Fibroblast of upper back skin (primary cell): ENCODE measurements at regions not wholly inside any gene's neighbourhood (a gene's known extent, or its start where the extent isn't known, plus 50 kb on each side); places are given as distances from the start of the nearest gene placed in this dataset.

ENCODE experiments used
- DNase-seq: peaks from one replicate; pipeline ENCODE4 v3.0.0-alpha.2; 2013

DNA sequence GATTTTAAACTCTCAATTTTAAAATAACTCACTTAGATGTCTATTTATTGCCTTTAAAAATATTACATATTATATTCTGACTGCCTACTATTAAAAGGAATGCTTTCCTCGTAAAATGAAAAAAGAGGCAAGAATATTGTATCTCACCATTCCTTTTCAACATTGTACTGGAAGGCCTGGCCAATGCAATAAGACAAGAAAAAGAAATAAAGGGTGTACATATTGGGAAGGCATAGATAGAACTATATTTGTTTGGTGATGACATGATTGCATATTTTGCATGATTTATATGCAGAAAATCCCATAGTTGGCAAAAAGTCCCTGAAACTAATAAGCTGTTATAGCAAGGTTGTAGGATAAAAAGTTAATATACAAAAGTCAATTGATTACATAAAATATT lies 474.6 kb upstream of the ATP2B1 start:
- no peak for DNase-seq

DNA sequence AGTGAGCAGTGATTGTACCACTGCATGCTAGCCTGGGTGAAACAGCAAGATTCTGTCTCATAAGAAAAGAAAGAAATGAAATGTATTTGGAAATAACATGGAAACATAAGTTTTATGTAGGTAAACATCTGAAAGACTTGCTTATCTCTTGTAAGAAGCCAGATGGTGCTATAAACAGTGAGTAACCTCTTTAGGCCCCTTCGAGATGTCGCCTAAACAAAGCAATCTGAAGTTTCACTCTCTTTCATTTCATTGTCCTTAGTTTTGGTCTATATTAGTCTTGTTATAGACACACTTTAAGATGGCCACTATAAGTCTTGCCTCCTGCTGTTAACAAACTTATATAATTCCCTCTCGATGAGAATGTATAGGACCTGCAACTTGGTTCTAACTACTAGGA lies 472.6 kb upstream of the ATP2B1 start:
- DNase-seq = no peak

DNA sequence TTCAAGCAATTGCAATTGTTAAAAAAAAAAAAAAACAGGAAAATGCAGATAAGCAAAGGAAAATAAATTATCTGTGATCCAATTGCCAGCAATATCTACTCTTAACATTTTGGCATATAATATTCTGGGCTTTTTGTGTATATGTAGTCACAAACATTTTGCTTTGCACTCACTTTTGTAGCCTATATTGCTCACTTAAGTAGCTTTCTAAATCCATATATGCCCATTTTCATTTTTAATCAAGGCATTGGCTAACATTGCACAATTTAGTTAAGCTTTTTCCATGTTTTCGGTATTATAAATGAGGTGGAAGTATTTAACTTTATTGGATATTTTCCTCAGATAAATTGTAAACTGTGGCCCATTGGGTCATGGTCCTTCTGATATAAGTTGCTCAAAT lies 466.3 kb upstream of the ATP2B1 start:
- DNase-seq = no peak

DNA sequence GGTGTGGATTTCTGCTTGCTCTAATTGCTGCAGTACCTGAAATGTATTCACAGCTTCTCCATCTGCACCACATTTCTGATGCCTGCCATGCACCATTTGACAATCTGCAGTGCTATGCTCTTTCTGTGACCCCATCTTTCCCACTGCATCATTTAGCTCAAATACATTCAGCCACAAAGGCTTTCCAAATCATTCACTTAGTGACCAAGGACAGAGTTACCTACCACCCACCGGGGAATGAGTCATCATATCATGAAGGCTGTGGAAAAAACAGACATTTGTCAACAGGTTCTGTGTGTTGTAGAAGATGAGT lies 465.5 kb upstream of the ATP2B1 start:
- peak; percentile 12 for DNase-seq

DNA sequence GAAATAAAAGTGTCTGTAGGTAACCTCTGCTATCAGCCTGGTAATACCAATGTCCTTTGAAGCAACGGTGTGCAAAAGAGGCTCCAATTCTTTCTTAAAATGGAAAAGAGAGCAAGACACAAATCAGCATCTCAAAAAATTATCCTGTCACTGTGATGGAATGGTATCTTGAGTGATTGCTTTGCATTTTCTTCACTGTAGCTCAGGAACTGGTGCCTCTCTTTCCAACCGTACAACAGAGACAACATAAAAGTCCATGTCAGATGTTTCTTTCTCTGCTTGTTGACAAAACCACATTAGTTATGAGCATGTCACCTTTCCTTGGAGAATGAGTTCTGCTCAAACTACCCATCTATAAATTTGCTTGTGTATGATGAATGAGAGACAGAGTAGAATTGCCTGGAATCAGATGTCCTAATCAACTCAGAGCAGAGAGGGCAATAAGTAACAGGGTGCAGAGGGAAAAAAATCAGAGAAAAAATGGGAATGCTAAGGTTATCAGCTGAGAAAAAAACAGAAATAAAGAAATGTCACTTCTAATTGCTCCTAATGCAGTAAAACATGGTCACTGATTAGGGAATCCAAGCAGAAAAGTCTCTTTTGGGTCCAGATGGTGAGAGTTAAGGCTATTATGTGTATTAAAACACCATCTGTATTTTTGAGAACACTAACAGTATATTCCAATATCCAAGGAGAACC lies 465.0 kb upstream of the ATP2B1 start:
- no peak for DNase-seq

DNA sequence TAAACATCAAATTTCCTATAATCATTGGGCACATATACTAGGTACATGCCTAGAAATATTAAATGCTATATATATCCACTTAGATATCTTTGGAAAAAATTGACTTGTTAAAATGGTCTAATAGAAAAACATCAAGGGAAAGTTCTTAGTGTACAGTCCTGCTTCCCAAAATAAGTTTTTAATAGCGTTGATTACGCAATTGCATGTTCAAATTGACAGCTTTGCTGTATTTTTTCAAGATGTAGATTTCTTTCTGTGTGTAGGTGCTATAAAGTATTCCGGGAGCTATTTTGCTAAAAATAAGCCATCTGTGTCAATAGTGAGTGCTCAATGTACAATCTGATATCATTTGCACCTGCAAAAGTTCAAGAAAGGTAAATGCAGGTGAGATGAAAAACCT lies 463.9 kb upstream of the ATP2B1 start:
- no peak for DNase-seq

DNA sequence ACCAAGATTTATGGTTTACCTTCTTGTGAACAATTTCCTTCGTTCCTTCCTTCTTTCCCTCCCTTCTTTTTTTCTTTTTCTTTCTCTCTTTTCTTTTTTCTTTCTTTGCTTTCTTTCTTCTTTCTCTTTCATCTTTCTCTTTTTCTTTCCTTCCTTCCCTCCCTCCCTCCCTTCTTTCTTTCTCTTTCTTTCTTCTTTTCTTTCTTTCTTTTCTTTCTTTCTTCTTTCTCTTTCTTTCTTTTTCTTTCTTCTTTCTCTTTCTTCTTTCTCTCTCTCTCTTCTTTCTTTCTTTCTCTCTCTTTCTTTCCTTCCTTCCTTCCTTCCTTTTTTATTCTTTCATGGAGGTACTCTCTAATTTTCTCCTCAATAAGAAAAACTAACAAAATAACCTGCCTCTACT lies 462.1 kb upstream of the ATP2B1 start:
- no peak for DNase-seq

DNA sequence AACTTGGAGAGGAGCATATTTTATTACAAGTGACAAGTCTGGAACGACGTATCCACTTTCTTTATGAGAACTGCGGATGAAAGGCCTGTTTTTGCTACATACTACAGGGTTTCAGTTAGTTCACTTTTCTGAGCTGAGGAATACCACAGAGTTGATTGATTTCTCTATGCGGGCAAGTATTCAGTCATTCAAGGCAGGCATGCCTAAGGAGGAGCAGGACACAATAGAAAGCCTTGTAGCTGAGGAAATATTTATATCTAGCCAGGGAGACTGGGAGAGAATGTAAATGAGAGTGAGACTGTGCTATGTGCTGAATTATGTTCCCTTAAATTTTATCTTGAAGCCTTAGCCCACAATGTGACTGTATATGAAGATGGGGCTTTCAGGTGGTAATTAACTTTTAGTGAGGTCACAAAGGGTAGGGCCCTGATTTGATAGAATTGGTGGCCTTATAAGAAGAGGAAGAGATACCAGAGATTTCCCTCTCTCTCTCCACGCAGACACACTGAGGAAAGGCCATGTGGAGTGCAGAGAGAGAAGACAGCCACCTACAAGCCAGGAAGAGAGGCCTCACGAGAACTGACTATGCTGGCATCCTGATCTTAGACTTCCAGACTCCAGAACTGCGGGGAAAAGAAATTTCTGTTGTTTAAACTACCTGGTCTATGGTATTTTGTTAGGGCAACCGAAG lies 459.0 kb upstream of the ATP2B1 start:
- DNase-seq = no peak

DNA sequence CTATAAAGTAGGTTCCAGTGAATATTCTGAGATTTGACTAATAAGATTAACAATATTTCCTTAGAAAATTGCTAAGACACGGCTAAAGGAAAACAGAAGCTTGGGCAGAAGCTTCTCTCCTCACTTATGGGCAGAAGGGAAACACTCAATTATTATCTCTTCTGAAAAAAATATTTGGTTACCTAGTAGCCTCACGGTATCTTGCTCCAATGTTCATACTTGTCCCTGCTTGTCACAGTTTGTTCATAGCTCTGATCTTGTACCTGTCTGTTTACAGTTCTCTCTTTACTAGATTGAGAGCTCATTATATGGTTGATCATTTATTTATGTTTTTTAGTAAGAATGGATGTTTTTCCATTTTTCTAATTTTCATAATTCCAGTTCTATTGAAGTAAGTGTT lies 458.0 kb upstream of the ATP2B1 start:
- DNase-seq = no peak

DNA sequence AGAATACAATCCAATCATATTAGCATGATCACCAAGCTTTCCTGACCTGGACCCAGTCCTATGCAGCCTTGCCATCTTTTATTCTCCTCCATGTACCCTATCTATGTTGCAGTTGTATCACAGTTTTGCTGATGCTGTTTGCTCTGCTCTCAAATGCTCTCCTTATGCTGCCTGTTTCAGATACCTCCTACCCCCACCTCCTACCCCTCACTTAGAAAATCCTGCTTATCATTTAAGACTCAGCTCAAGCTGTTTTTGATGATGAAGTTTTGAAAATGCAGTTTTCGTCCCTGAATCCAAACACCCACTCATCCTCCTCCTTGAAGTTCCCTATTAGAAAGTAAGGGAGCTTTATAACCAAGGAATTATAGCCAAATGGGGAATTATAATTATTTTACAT lies 457.4 kb upstream of the ATP2B1 start:
- DNase-seq = no peak

DNA sequence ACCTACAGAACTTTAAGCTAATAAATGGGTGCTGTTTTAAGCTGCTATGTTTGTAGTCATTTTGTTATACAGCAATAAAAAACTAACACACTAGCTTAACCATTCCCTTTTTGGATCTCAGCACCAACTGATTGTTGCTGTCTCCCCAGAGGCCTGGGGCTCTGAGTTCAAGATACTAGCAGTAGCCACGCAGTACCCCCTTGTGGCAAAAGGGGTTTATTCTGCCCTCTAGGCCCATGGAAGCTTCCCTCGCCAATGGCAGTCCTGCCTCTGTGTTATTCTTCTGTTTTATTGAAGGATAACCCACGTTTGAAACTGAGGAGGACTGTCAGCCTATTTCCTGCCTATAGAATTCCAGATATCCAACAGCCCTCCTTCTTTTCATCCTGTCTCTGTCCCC lies 455.3 kb upstream of the ATP2B1 start:
- DNase-seq = no peak

DNA sequence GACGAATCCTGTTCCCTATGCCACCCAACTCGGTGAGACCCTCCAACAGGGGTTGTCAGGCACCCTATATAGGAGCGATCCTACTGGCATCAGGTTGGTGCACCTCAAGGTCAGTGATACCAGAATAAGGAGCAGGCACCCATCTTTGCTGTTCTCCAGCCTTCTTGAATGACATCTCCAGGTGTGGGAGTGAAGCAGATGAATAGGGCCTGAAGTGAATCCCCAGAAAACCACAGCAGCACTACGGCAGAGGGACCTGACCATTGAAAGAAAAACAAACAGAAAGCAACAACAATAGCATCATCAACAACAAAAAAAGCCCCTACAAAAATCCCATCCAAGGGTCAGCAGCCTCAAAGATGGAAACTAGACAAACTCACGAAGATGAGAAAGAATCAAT lies 445.2 kb upstream of the ATP2B1 start:
- no peak for DNase-seq

DNA sequence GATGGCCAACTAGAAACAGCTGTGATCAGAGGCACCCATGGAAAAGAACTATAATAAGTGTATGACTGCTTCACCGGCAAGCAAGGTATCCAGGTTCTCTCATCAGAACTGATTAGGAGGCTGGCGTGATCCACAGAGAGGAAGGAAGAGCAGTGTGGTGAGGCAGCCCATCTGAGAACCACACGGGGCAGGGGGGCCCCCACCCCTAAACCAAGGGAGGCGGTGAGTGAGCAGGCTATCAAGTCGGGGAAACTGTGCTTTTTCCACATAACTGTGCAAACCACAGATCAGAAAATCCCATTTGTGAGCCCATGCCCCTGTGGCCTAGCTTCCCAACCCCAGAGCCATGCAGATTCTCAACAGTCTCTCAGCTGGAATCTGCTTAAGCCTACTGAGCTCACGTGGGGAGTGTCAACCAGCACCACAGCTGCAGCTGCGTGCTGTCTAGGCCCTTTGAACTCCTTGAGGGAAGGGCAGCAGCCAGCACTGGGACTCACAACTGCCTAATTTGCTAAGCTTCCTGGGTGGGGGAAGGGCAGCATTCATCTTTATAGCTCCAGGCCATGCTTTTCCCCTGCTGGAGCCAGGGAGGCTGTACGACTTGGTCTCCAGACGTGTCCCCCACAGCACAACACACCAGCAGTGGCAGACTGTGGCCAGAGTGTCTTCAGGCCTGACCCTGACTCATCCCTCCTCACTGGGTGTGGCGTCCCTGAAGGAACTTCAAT lies 444.4 kb upstream of the ATP2B1 start:
- DNase-seq = peak; percentile 6

DNA sequence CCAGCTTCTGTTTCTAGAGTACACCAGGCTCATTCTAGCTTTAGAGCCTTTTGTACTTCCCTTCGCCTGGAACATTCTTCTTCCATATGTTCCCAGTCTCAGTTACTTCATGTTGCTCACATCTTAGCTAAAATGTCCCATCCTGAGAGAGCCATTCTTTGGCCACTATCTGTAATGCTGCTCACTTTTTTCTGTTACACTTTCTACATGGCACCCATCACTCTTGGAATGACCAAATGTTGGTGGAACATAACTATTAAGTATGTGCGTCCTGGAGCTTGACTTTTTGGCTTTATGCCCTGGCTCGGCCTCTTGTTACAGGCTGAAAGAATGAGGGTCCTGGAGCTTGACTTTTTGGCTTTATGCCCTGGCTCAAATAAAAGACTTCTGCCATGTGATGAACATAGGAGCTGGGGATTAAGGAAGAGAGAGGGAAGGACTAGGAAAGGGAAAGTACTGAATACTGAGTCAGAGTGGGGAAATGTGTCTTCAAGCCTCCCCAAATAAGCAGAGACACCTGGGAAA lies 442.9 kb upstream of the ATP2B1 start:
- no peak for DNase-seq

DNA sequence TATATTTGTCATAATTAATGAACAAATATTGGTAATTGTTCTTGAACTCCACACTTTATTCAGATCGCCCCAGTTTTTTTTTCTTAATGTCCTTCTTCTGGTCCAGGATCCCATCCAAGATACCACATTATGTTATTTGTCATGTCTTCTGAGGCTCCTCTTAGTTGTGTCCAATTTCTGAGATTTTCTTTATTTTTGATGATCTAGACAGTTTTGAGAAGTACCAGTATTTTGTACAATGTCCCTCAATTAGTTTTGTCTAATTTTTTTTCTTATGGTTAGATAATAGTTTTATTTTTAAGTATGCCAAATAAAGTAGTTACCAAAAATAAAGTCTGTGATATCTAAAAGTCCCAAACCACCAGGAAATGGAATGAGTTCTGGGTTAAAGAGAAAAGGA lies 440.8 kb upstream of the ATP2B1 start:
- no peak for DNase-seq

DNA sequence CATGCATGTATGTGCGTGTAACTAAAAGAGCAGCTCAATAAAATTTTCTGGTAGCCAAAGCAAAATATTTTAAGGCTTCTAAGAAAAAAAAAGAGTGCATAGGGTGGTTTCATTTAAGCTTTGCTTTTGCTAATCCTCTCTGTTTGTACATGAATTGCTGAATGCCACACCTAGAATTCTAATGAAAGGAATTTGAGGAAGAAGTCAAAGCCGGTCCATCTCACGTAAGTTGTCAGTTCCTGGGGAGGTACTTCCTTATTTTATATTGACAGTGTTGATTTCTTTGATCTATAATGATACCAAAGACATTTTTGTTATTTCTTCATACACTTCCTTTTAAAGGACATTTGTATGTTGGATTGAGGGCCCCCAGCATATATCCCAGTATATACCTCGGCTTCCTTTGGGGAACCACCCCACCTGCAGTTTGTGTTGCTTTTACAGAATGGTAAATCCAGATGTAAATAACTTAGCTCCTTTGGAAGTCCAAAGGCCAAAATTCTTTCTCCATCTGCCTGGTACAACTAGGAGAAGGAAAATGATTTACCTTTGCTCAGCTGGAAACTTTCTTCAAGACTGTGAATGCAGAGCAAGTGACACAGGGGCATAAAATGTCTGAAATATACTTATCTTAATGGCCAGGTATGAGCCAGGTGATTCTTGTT lies 420.9 kb upstream of the ATP2B1 start:
- DNase-seq = no peak

DNA sequence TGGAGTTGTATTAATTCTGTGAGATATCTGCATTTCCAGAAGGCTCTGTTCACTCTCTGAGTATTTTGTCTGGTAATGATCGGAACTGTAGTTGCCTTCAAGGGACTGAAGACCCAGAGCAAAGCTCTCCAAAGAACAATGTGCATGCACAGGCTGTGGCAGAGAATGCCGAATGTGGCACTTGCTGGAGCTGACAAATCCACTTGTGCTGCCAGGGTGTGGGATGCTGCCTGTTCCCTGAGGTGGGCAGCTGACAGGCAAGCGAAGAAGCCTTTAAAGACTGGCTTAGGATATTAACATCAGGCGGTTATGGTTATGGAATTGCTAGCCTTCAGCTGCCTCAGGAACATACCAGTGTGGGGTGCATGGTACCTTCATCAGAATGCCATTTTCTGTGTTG lies 419.9 kb upstream of the ATP2B1 start:
- DNase-seq = no peak

DNA sequence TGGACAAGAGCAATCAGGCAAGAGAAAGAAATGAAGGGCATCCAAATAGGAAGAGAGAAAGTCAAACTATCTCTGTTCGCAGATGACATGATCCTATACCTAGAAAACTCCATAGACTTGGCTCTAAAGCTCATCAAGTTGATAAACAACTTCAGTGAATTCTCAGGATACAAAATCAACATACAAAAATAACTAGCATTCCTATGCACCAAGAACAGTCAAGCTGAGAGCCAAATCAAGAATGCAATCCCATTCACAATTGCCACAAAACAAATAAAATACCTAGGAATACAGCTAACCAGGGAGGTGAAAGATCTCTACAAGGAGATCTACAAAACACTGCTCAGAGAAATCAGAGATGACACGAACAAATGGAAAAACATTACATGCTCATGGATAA lies 417.5 kb upstream of the ATP2B1 start:
- no peak for DNase-seq

DNA sequence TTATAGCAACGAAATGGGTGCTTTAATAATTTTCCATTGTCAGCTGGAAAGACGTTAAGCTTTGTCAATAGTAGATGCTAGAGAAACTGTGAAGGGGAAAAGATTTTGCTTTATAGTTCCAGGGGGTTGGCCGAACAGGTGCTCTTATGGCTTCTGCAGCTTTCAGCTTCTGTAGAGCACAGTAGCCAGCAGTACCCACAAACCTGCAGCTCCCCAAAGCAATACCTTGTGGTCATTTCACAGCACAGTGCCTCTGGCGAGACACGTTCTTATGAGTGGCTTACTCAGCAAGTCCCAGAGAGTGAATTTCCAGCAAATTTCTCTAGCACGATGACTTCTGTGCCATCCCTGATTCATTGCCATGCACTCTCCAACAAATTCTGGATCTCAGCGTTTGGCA lies 416.3 kb upstream of the ATP2B1 start:
- no peak for DNase-seq

DNA sequence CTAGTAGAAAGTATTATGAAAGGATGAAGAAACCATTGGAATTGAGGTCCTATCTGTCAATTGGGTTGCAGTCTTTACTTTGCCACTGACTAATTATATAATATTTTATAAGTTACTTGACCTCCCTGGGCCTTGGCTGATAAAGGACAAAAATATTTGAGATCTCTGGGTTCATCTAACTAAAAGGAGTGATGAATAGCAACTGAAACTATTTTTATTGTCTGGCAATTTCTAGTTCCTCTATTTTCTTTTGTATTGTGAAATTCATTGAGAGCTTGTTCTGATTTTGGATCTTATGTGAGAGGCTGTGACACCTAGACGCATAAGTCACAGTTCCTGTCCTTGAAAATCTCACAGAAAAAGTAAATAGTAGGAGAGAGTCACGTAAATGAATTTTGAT lies 415.7 kb upstream of the ATP2B1 start:
- DNase-seq = peak; percentile 48

DNA sequence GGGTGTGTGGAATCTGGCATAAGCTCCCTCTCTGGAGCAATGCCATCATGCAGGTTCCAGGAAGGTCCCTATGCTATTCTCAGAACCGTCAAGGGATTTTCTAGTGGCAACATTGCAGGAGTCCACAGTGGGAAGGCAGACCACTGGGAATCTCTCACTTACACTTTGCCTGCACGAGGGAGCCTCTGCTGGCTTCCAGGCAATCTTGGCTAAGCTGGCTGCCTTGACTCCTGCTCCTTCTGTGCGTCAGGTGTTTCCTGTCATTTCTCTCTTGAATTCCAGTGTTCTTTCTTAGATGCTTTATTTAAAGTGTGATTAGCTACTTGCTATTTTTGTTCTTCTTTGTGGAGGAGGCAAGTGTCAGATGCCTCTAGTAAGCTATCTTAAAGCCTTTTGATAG lies 414.0 kb upstream of the ATP2B1 start:
- no peak for DNase-seq

DNA sequence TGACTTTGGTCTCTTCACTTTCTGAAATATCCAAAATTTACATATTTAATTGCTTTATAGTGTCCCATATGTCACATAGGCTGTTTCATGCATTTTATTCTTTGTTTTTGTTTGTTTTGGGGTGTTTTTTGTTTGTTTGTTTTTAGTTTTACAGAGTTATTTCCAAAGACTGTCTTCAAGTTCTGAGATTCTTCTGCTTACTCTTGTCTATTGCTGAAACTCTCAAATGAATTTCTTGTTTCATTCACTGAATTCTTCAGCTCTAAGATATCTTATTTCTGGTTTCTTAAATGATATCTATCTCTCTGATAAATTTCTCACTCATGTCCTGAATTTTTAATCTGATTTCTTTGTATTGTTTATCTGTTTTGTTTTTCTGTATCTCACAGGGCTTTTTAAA lies 412.0 kb upstream of the ATP2B1 start:
- DNase-seq = no peak

DNA sequence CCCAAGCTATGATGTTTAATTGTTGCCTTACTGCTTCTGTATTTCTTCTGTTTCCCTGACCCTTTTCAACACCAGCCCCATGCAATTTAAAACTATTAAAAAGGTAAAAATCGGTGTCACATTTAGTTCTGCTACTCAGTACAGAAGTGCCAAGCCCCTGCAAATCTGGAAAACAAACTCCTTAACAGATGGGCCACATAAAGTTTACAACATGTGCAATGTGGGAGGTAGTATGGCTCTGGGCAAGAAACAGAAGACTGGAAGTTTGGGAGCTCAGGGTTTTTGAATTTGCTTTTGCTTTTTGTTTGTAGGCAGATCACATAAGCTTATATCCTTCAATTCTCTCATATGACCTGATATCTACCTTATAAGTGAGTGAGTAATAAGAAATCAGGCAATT lies 404.0 kb upstream of the ATP2B1 start:
- no peak for DNase-seq
